H1 (cell line): ENCODE measurements at regions not wholly inside any gene's neighbourhood (a gene's known extent, or its start where the extent isn't known, plus 50 kb on each side); places are given as distances from the start of the nearest gene placed in this dataset.

Experiments
- CTCF ChIA-PET: fragments of 300-600 bp; sonication (Branson Sonifier 250); formaldehyde crosslinking; loops from one replicate; lab custom pipeline; 2021; ENCODE audit not compliant: partially characterized antibody; lab: Charles Lee
- POLR2A ChIA-PET: fragments of 300-600 bp; sonication (Branson Sonifier 250); formaldehyde crosslinking; loops from one replicate; lab custom pipeline; 2021; ENCODE audit warnings: inconsistent platforms; ENCODE audit not compliant: partially characterized antibody; lab: Charles Lee
- DNase-seq, 2 experiments: peaks; one replicate each; pipeline versions ENCODE4 v3.0.0 to v3.0.0-alpha.2; 2010 to 2022; ENCODE audit warnings: low spot score in 2 of 2, low read depth in 1 of 2, mixed read lengths in 1 of 2
- FAIRE-seq: peaks from 2 replicates; lab custom pipeline; 2011; peaks lifted over from hg19 to GRCh38; lab: Jason Lieb, UNC
- H2AFZ ChIP-seq: 2 replicates; pipeline ENCODE4 v1.8.1; 2012; ENCODE audit warnings: low read length, inconsistent platforms
- H2AK5ac ChIP-seq: 2 replicates; pipeline ENCODE4 v1.6.1; 2013; ENCODE audit warnings: low read depth, low read length
- H2BK120ac ChIP-seq: replicated peaks from 2 replicates; pipeline ENCODE3; 2013; ENCODE audit warnings: low read depth, low read length, inconsistent platforms
- H2BK12ac ChIP-seq: 2 replicates; pipeline ENCODE4 v1.6.1; 2013; ENCODE audit warnings: low read depth, low read length
- H2BK15ac ChIP-seq: 2 replicates; pipeline ENCODE4 v1.6.1; 2013; ENCODE audit warnings: low read length
- H2BK20ac ChIP-seq: 2 replicates; pipeline ENCODE4 v1.6.1; 2013; ENCODE audit warnings: low read length
- H2BK5ac ChIP-seq: 2 replicates; pipeline ENCODE4 v1.6.1; 2013; ENCODE audit warnings: low read depth, low read length
- H3K14ac ChIP-seq: 2 replicates; pipeline ENCODE4 v1.6.1; 2013; ENCODE audit warnings: inconsistent platforms; ENCODE audit not compliant: insufficient read length
- H3K18ac ChIP-seq: 2 replicates; pipeline ENCODE4 v1.6.1; 2013; ENCODE audit warnings: low read length; ENCODE audit errors: extremely low read depth
- H3K23ac ChIP-seq: 2 replicates; pipeline ENCODE4 v1.6.1; 2013; ENCODE audit warnings: inconsistent platforms; ENCODE audit not compliant: insufficient read length
- H3K23me2 ChIP-seq: 2 replicates; pipeline ENCODE4 v1.6.1; 2013; ENCODE audit warnings: low read depth, low read length
- H3K27ac ChIP-seq: 2 replicates; pipeline ENCODE4 v1.6.1; 2011; ENCODE audit warnings: low read depth, low read length, inconsistent platforms
- H3K27me3 ChIP-seq, 4 experiments: replicated peaks in 1 of 4; 1 replicate in 1 of 4; 2 replicates in 3 of 4; pipeline versions ENCODE4 v1.6.1 to v1.8.1; 2011 to 2013; ENCODE audit warnings: low read length in 3 of 4, mild to moderate bottlenecking in 3 of 4, inconsistent platforms in 2 of 4, mixed read lengths in 2 of 4, moderate library complexity in 1 of 4; ENCODE audit not compliant: control insufficient read depth in 3 of 4, insufficient read depth in 3 of 4; ENCODE audit errors: extremely low read depth in 1 of 4
- H3K36me3 ChIP-seq, 4 experiments: 2 replicates each; pipeline versions ENCODE4 v1.6.1 to v1.8.1; 2011 to 2013; ENCODE audit warnings: mild to moderate bottlenecking in 4 of 4, low read length in 3 of 4, moderate library complexity in 2 of 4, control low read depth in 1 of 4, inconsistent platforms in 1 of 4; ENCODE audit not compliant: insufficient read depth in 4 of 4, control insufficient read depth in 2 of 4
- H3K4ac ChIP-seq: replicated peaks from 2 replicates; pipeline ENCODE3; 2013; ENCODE audit warnings: low read length, low read depth, mixed read lengths, inconsistent platforms; ENCODE audit not compliant: insufficient read length
- H3K4me1 ChIP-seq, 4 experiments: replicated peaks in 1 of 4; 1 replicate in 1 of 4; 2 replicates in 3 of 4; pipeline versions ENCODE4 v1.6.1 to v1.8.1; 2011 to 2013; ENCODE audit warnings: low read length in 3 of 4, inconsistent platforms in 2 of 4, mixed read lengths in 1 of 4; ENCODE audit not compliant: insufficient read depth in 4 of 4, control insufficient read depth in 3 of 4
- H3K4me2 ChIP-seq, 2 experiments: 2 replicates each; pipeline versions ENCODE4 v1.6.1 to v1.8.1; 2011 to 2013; ENCODE audit warnings: low read depth in 2 of 2, low read length in 2 of 2, control low read depth in 1 of 2, inconsistent platforms in 1 of 2, mild to moderate bottlenecking in 1 of 2; ENCODE audit not compliant: insufficient read depth in 1 of 2
- H3K4me3 ChIP-seq, 4 experiments: fragments of 200-600, 300-600 bp in 1 of 4; sonication (generic), shearing (Covaris generic), sonication (Bioruptor Twin) in 1 of 4; 2 replicates each; pipeline versions ENCODE4 v1.5.1 to v1.8.1; 2011 to 2016; ENCODE audit warnings: low read length in 4 of 4, low read depth in 3 of 4, control low read depth in 2 of 4, inconsistent platforms in 2 of 4, mild to moderate bottlenecking in 2 of 4, mixed read lengths in 1 of 4, moderate library complexity in 1 of 4; ENCODE audit not compliant: insufficient read depth in 2 of 4; ENCODE audit errors: extremely low read depth in 1 of 4
- H3K56ac ChIP-seq: replicated peaks from 2 replicates; pipeline ENCODE3; 2013; ENCODE audit warnings: low read depth, mild to moderate bottlenecking, mixed read lengths, low read length, inconsistent platforms; ENCODE audit not compliant: insufficient read length
- H3K79me1 ChIP-seq: 2 replicates; pipeline ENCODE4 v1.6.1; 2013; ENCODE audit warnings: low read depth, low read length, control low read depth
- H3K79me2 ChIP-seq, 2 experiments: 2 replicates each; pipeline versions ENCODE4 v1.6.1 to v1.8.1; 2012 to 2013; ENCODE audit warnings: low read length in 2 of 2, mild to moderate bottlenecking in 2 of 2, inconsistent platforms in 1 of 2; ENCODE audit not compliant: insufficient read depth in 2 of 2, control insufficient read depth in 1 of 2
- H3K9ac ChIP-seq, 4 experiments: replicated peaks in 1 of 4; 1 replicate in 1 of 4; 2 replicates in 3 of 4; pipeline versions ENCODE4 v1.6.1 to v1.8.1; 2011 to 2013; ENCODE audit warnings: low read depth in 3 of 4, low read length in 3 of 4, control low read depth in 2 of 4, mild to moderate bottlenecking in 2 of 4, moderate library complexity in 2 of 4, inconsistent platforms in 1 of 4; ENCODE audit errors: extremely low read depth in 1 of 4
- H3K9me3 ChIP-seq, 2 experiments: 2 replicates each; pipeline versions ENCODE4 v1.6.1 to v1.8.1; 2012 to 2013; ENCODE audit warnings: mild to moderate bottlenecking in 2 of 2, moderate library complexity in 2 of 2, control low read depth in 1 of 2, inconsistent platforms in 1 of 2, low read depth in 1 of 2, low read length in 1 of 2, mixed read lengths in 1 of 2; ENCODE audit not compliant: insufficient read depth in 2 of 2
- H4K20me1 ChIP-seq, 2 experiments: replicated peaks in 1 of 2; 2 replicates each; pipeline versions ENCODE3 to v1.8.1; 2011 to 2013; ENCODE audit warnings: inconsistent platforms in 2 of 2, low read length in 2 of 2, mild to moderate bottlenecking in 1 of 2; ENCODE audit not compliant: insufficient read depth in 2 of 2, control insufficient read depth in 1 of 2
- H4K5ac ChIP-seq: 2 replicates; pipeline ENCODE4 v1.6.1; 2013; ENCODE audit warnings: low read length, low read depth, mixed read lengths, inconsistent platforms; ENCODE audit not compliant: insufficient read length
- H4K8ac ChIP-seq: 2 replicates; pipeline ENCODE4 v1.8.0; 2013; ENCODE audit warnings: mild to moderate bottlenecking, moderate library complexity, low read length, inconsistent platforms; ENCODE audit not compliant: insufficient read depth; ENCODE audit errors: extremely low read depth
- H4K91ac ChIP-seq: replicated peaks from 2 replicates; pipeline ENCODE3; 2013; ENCODE audit warnings: low read length, mixed read lengths, inconsistent platforms; ENCODE audit not compliant: insufficient read length
- JUND ChIP-seq: IDR thresholded peaks from 2 replicates; pipeline ENCODE4 v1.6.1; 2011; ENCODE audit warnings: mild to moderate bottlenecking, improper control_type of control experiment, low read length
- KDM5A ChIP-seq: fragments of 200-600 bp; IDR thresholded peaks from 2 replicates; pipeline ENCODE4 v1.7.1; 2012; ENCODE audit warnings: mild to moderate bottlenecking, low read length, inconsistent platforms, mixed read lengths
- POLR2AphosphoS5 ChIP-seq: IDR thresholded peaks from 2 replicates; pipeline ENCODE4 v1.6.1; 2011; ENCODE audit warnings: low read depth, low read length
- RFX5 ChIP-seq: IDR thresholded peaks from 2 replicates; pipeline ENCODE4 v1.6.1; 2011; ENCODE audit warnings: low read depth, low read length, improper control_type of control experiment, borderline replicate concordance
- SIX5 ChIP-seq: IDR thresholded peaks from 2 replicates; pipeline ENCODE4 v1.6.1; 2011; ENCODE audit warnings: mild to moderate bottlenecking, low read depth, low read length
- SP1 ChIP-seq: IDR thresholded peaks from 2 replicates; pipeline ENCODE4 v1.6.1; 2011; ENCODE audit warnings: low read depth, low read length
- SRF ChIP-seq: IDR thresholded peaks from 2 replicates; pipeline ENCODE4 v1.6.1; 2011; ENCODE audit warnings: mild to moderate bottlenecking, low read depth, low read length, moderate library complexity
- TAF1 ChIP-seq: IDR thresholded peaks from 2 replicates; pipeline ENCODE4 v1.6.1; 2011; ENCODE audit warnings: mild to moderate bottlenecking, low read depth, low read length
- TAF7 ChIP-seq: optimal IDR thresholded peaks from 2 replicates; pipeline ENCODE3; 2011; ENCODE audit warnings: low read depth, mild to moderate bottlenecking, inconsistent platforms, low read length, moderate library complexity, borderline replicate concordance
- WGBS, 2 experiments: shearing (Covaris generic) in 1 of 2; methylation state at CpG; one replicate each; pipeline versions ENCODE4 v1.1.6 to v1.1.7; 2013 to 2015; ENCODE audit warnings: low lambda C conversion rate in 2 of 2, mixed read lengths in 2 of 2, inconsistent platforms in 1 of 2, low coverage in 1 of 2, missing lambda C conversion rate in 1 of 2; ENCODE audit not compliant: insufficient replicate concordance in 2 of 2, insufficient coverage in 1 of 2, insufficient read length in 1 of 2; ENCODE audit errors: extremely low coverage in 1 of 2, missing lambda C conversion rate in 1 of 2; 5-methylcytosine and 5-hydroxymethylcytosine counted together
- TF ChIP-seq, protein P1 (sequence below): IDR thresholded peaks from 2 replicates; pipeline ENCODE4 v1.6.1; 2012; ENCODE audit warnings: low read length, inconsistent platforms

DNA sequence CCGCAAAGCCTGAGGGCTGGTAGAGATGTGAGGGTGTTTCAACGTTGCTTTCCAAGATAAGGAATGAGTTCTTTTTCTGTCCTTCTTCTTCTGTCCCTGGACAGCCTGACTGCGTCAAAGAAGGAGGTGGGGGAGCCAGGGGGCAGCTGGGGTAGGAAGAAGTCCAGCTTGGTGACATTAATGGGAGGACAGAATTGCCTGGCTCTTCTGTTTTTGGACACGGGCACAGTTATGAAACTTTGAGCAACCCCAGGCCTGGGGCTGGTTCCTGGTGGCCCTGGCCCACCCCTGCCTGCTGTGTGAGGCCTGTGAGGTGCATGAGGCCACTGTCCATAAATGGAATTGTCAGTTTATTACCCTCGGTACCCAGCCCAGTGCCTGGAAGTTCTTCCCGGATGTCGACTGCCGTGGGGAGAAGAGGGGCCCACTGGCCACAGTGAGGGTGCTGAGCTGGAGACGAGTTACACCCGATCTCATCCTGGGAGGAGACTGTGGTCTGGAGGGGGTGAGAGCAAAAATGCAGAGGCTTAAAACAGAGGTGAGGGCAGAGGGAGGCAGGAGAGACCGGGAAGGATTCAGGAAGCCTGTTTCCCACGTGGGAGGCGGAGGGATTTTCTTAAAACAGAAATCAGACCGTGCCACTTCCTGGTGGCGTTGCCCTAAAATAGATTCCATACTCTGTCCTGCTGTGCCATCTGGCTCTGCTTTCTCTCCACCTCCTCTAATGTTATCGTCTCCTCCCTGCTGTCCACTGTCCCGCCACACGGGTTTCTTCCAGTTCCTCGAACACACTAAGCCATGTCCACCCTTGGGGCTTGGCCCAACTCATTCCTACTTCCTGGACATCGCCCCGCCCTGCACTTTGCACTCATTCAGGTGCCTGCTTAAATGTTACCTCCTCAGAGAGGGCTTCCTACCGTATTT lies 59.7 kb upstream of the RASD2 start:
- H4K5ac ChIP-seq, result no peak overlapping the region
- H4K91ac ChIP-seq, result peak overlapping the region; percentile 41
- no peak overlapping the region for H3K4ac ChIP-seq
- H3K14ac ChIP-seq, result no peak overlapping the region
- POLR2A ChIA-PET, result interaction anchor here (0.6 kb wide), 1 partner anchor 82 kb away, joined by 3 read pairs; no protein-coding TSS in a partner anchor
- no peak overlapping the region for H2AK5ac ChIP-seq
- H3K23ac ChIP-seq, result no peak overlapping the region
- H2BK12ac ChIP-seq, result peak overlapping the region; percentile 60; the same call in 1 of the 2 replicates
- no peak overlapping the region for H3K27ac ChIP-seq
- no peaks in the 10 kb centered on the region; a peak in 3 of 7 replicates for H3K4me1 ChIP-seq
- no peak for FAIRE-seq
- H3K18ac ChIP-seq, result no peak overlapping the region
- no peak overlapping the region for H2AFZ ChIP-seq
- H3K23me2 ChIP-seq, result no peaks in the 10 kb centered on the region
- TF ChIP-seq SIX5 (no peak), SRF (no peak), SP1 (no peak), JUND (no peak), POLR2AphosphoS5 (no peak), TAF1 (no peak), TAF7 (no peak), KDM5A (no peak), RFX5 (no peak)
- TF ChIP-seq, protein P1, sequence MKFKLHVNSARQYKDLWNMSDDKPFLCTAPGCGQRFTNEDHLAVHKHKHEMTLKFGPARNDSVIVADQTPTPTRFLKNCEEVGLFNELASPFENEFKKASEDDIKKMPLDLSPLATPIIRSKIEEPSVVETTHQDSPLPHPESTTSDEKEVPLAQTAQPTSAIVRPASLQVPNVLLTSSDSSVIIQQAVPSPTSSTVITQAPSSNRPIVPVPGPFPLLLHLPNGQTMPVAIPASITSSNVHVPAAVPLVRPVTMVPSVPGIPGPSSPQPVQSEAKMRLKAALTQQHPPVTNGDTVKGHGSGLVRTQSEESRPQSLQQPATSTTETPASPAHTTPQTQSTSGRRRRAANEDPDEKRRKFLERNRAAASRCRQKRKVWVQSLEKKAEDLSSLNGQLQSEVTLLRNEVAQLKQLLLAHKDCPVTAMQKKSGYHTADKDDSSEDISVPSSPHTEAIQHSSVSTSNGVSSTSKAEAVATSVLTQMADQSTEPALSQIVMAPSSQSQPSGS, result no peak
- TF ChIP-seq, all 59 proteins: peak for 0
- Histone ChIP-seq H4K8ac (peak overlapping the region; percentile 52; the same call in 1 of the 2 replicates), H3K79me2 (no peaks in the 10 kb centered on the region), H2BK5ac (no peak overlapping the region), H3K36me3 (no peaks in the 10 kb centered on the region), H3K79me1 (no peaks in the 10 kb centered on the region), H3K27me3 (0 out of 7 replicates have a peak, but pooled peaks cover 0 to 2% (median 0%) of the 10 kb centered on the region in 4 experiments), H2BK120ac (no peak overlapping the region), H3K56ac (no peak overlapping the region), H3K4me3 (no peak overlapping the region), H4K20me1 (no peaks in the 10 kb centered on the region), H3K4me2 (no peak overlapping the region), H3K9me3 (no peaks in the 10 kb centered on the region), H2BK20ac (no peak overlapping the region), H3K9ac (no peak overlapping the region), H2BK15ac (no peak overlapping the region)
- no peak for DNase-seq
- CTCF ChIA-PET, result interaction anchor here (1.0 to 2.2 kb wide), 4 partner anchors 60 to 130 kb away, joined by 3 to 6 read pairs (median 4); partner anchors contain the start of gene RASD2
- WGBS, 2 experiments, result 84% methylated on average over 21 of the region's 22 CpGs; no CpG with 5 or more reads in 1 of the 2 experiments
